ENCODE measurements at regions not wholly inside any gene's neighbourhood (a gene's known extent, or its start where the extent isn't known, plus 50 kb on each side); places are given as distances from the start of the nearest gene placed in this dataset.

GRCh38 chr11:115959081-115959486 lies 454.9 kb upstream of the CADM1 start:
- TF ChIP-seq, protein P1, sequence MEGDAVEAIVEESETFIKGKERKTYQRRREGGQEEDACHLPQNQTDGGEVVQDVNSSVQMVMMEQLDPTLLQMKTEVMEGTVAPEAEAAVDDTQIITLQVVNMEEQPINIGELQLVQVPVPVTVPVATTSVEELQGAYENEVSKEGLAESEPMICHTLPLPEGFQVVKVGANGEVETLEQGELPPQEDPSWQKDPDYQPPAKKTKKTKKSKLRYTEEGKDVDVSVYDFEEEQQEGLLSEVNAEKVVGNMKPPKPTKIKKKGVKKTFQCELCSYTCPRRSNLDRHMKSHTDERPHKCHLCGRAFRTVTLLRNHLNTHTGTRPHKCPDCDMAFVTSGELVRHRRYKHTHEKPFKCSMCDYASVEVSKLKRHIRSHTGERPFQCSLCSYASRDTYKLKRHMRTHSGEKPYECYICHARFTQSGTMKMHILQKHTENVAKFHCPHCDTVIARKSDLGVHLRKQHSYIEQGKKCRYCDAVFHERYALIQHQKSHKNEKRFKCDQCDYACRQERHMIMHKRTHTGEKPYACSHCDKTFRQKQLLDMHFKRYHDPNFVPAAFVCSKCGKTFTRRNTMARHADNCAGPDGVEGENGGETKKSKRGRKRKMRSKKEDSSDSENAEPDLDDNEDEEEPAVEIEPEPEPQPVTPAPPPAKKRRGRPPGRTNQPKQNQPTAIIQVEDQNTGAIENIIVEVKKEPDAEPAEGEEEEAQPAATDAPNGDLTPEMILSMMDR (IDR thresholded peaks at IDR 0.05; ENCODE audit: borderline replicate concordance, insufficient read depth, low read depth, low read length) = no peak
- no peak overlapping the region for H3K4me3 ChIP-seq (ENCODE audit: low read depth, low read length)

DNA sequence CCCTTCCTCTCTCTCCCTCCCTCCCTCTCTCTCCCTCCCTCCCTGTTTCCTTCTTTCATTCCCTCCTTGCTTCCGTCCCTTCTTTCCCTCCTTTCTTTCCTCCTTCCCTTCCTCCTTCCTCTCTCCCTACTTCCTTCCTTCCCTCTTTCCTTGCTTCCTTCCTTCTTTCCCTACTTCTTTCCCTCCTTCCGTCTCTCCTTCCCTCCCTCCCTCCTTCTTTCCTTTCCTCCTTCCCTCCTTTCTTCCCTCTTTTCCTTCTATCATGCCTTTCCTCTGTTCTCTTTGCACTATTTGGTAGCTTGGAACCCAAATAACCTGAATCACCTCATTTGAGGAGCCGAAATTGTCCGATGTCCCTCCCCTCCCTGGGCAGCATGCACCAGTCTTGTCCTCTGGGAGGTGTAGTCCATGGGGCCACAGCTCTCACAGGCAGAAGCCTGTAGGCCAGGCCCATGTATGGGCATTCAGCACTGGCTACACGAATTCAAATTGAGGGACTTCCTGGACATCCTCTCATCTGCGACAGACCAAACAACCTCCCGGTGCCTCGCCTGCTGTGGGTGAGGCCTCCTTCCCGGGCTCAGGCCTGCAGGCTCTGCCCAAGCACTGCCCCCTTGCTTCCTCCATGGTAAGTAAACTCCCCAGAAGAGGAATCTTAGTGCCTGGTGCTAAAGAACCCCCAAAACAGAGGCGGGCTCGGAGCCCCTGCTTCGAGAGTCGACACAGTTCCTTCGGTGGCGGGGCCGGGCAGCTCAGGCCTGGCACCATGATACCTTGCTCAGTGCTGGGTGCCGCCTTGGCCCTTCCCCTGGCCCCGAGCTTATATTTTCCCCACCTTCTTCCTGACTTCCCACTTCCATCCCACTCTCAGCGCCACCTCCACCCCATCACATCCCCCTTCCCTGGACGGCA lies 454.1 kb upstream of the CADM1 start:
- TF ChIP-seq, protein P1 (IDR thresholded peaks at IDR 0.05; ENCODE audit: borderline replicate concordance, insufficient read depth, low read depth, low read length) = no peak

GRCh38 chr11:115955803-115956202 lies 451.6 kb upstream of the CADM1 start:
- H3K4me3 ChIP-seq (ENCODE audit: low read depth, low read length) = no peak overlapping the region
- TF ChIP-seq, protein P1 (IDR thresholded peaks at IDR 0.05; ENCODE audit: borderline replicate concordance, insufficient read depth, low read depth, low read length) = no peak

More for the DNA sequence above, 454.1 kb upstream of the CADM1 start:
- no peak overlapping the region for H3K4me3 ChIP-seq (ENCODE audit: low read depth, low read length)

- no peak overlapping the region for H3K4me3 ChIP-seq (ENCODE audit: low read depth, low read length)
- TF ChIP-seq, protein P1 (IDR thresholded peaks at IDR 0.05; ENCODE audit: borderline replicate concordance, insufficient read depth, low read depth, low read length) = no peak
Measured at GRCh38 chr11:115950660-115951059, 446.4 kb upstream of the CADM1 start.

DNA sequence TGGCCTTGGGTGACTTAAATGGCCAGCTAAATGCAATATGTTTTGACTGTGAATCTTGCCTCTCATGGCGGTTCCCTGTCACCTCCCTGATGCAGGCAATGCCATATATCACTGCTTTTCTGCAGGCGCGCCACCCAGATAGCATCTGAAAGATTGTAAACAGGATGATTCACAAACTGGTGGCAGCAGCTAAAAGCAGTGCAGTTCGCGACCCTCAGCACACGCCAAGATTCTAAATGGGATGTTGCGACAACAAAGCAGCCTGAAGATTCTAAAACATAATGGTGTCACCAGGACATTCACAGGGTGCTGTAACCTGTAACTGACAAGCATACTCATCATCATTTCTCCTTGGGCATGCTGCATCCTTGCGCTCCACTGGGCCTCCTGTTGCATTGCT lies 440.4 kb upstream of the CADM1 start:
- TF ChIP-seq, protein P1 (IDR thresholded peaks at IDR 0.05; ENCODE audit: borderline replicate concordance, insufficient read depth, low read depth, low read length) = no peak
- H3K4me3 ChIP-seq (ENCODE audit: low read depth, low read length) = no peak overlapping the region

DNA sequence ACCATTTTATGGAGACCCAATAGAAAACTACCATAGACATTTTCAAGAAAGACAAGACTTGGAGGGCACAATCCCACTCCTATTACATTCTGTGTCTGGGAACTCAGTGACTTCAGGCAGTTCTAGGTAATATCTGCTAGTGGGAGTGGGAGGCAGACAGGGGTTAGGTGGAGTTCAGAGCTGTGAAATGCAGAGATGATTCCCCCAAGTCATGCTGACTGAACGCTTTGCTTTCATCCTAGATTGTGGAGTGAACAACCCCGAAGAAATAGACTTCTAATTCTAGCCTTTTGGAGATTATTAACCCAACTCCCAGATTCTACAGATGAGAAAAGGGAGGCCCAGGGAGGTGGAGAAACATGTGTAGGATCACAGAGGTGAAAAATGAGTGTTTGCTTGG lies 437.8 kb upstream of the CADM1 start:
- no peak overlapping the region for H3K4me3 ChIP-seq (ENCODE audit: low read depth, low read length)
- TF ChIP-seq, protein P1 (IDR thresholded peaks at IDR 0.05; ENCODE audit: borderline replicate concordance, insufficient read depth, low read depth, low read length) = no peak

DNA sequence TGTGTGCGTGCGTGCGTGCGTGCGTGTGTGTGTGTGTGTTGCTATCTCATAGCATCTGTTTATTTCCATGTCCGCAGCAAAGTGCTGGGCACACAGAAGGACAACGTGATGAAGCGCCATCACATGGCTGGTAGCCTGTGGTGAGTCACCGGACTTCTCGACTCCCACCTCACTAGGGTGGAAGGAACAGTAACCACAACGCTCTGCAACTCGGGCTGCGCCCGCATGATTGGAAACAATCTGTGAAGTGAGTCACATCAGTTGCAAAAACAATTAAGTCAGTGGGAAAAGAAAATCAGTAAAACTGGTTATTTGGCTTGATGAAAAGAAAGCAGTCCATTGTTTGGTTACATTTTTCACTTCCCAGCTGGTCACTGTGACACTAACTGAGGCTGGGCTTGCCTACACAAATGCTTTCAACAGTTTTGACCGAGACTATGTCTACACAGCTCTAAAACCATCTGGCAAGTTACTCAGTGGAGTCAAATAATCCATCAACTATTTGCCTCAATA lies 437.3 kb upstream of the CADM1 start:
- H3K4me3 ChIP-seq (ENCODE audit: low read depth, low read length) = no peak overlapping the region
- TF ChIP-seq, protein P1 (IDR thresholded peaks at IDR 0.05; ENCODE audit: borderline replicate concordance, insufficient read depth, low read depth, low read length) = no peak

All from GM12875 (cell line).